PC-3 (cell line): ENCODE measurements at regions not wholly inside any gene's neighbourhood (a gene's known extent, or its start where the extent isn't known, plus 50 kb on each side); places are given as distances from the start of the nearest gene placed in this dataset.

Experiments used
- ATAC-seq: fragments of 200-7000 bp; cut with Tn5 transposase; 2 replicates; pipeline ENCODE4 v1.9.1; 2020; ENCODE audit warnings: mild to moderate bottlenecking, moderate library complexity
- BruUV-seq: library from RNA; stranded (reverse); fragments of 400-500 nt; replicated peaks from 2 replicates; lab custom pipeline; 2021; lab: Mats Ljungman, UMichigan
- CTCF ChIA-PET: fragments of 300-600 bp; sonication (Branson Sonifier 250); formaldehyde crosslinking; loops from one replicate; lab custom pipeline; 2022; ENCODE audit warnings: antibody characterized with exemption; lab: Charles Lee
- POLR2A ChIA-PET: fragments of 300-600 bp; sonication (Branson Sonifier 250); formaldehyde crosslinking; loops from one replicate; lab custom pipeline; 2022; ENCODE audit warnings: antibody characterized with exemption; ENCODE audit not compliant: unreplicated experiment; lab: Charles Lee
- DNase-seq: peaks from one replicate; pipeline ENCODE4 v3.0.0-alpha.2; 2015
- H2AFZ ChIP-seq: fragments of 300-600 bp; sonication (generic); 2 replicates; pipeline ENCODE4 v1.6.0; 2016; ENCODE audit warnings: antibody characterized with exemption, low read length
- H3F3A ChIP-seq: fragments of 300-600 bp; sonication (generic); one replicate; pipeline ENCODE4 v1.6.0; 2017; ENCODE audit warnings: antibody characterized with exemption, low read length, control low read depth, mild to moderate bottlenecking; ENCODE audit not compliant: unreplicated experiment
- H3K27ac ChIP-seq: fragments of 300-600 bp; sonication (generic); 2 replicates; pipeline ENCODE4 v1.5.1; 2016; ENCODE audit warnings: mild to moderate bottlenecking, low read length
- H3K27me3 ChIP-seq: fragments of 300-600 bp; sonication (generic); 2 replicates; pipeline ENCODE4 v1.6.1; 2016; ENCODE audit warnings: low read length, mixed read lengths
- H3K36me3 ChIP-seq: fragments of 300-600 bp; sonication (generic); 2 replicates; pipeline ENCODE4 v1.6.1; 2016; ENCODE audit warnings: low read depth, mixed run types, low read length, mixed read lengths
- H3K4me1 ChIP-seq: fragments of 300-600 bp; sonication (generic); 2 replicates; pipeline ENCODE4 v1.5.1; 2016; ENCODE audit warnings: low read length; ENCODE audit not compliant: insufficient read depth
- H3K4me2 ChIP-seq: fragments of 300-600 bp; sonication (generic); 2 replicates; pipeline ENCODE4 v1.6.0; 2016; ENCODE audit warnings: low read length
- H3K4me3 ChIP-seq: fragments of 300-600 bp; sonication (generic); 2 replicates; pipeline ENCODE4 v1.5.1; 2016; ENCODE audit warnings: mild to moderate bottlenecking, low read length, mixed read lengths
- H3K79me2 ChIP-seq: fragments of 300-600 bp; sonication (generic); 2 replicates; pipeline ENCODE4 v1.6.1; 2017; ENCODE audit warnings: low read length, mixed read lengths
- H3K9ac ChIP-seq: fragments of 300-600 bp; sonication (generic); 2 replicates; pipeline ENCODE4 v1.6.0; 2016; ENCODE audit warnings: mild to moderate bottlenecking, low read length
- H3K9me2 ChIP-seq: fragments of 300-600 bp; sonication (generic); replicated peaks from 2 replicates; pipeline ENCODE4 v1.6.1; 2016; ENCODE audit warnings: mixed run types, low read length, mixed read lengths
- H3K9me3 ChIP-seq: fragments of 300-600 bp; sonication (generic); 2 replicates; pipeline ENCODE4 v1.6.1; 2016; ENCODE audit warnings: low read length, mixed read lengths
- H4K20me1 ChIP-seq: fragments of 300-600 bp; sonication (generic); 2 replicates; pipeline ENCODE4 v1.6.1; 2016; ENCODE audit warnings: low read length, mixed read lengths
- CTCF ChIP-seq: fragments of 300-600 bp; sonication (generic); conservative IDR thresholded peaks from 2 replicates; pipeline ENCODE4 v1.5.1; 2017; ENCODE audit warnings: antibody characterized with exemption, low read depth, mild to moderate bottlenecking, low read length
- EZH2 ChIP-seq: fragments of 300-600 bp; sonication (generic); IDR thresholded peaks from one replicate; pipeline ENCODE4 v1.6.1; 2017; ENCODE audit warnings: antibody characterized with exemption, mild to moderate bottlenecking, low read length; ENCODE audit not compliant: unreplicated experiment
- EZH2phosphoT487 ChIP-seq: fragments of 300-600 bp; sonication (generic); IDR thresholded peaks from 2 replicates; pipeline ENCODE4 v1.6.1; 2018; ENCODE audit warnings: mild to moderate bottlenecking, antibody characterized with exemption, low read length, borderline replicate concordance
- intact Hi-C: fragments of 100-400 bp; cut with micrococcal nuclease; formaldehyde crosslinking; loops from 2 replicates; pipeline ENCODE4 v1.9.0; 2023

DNA sequence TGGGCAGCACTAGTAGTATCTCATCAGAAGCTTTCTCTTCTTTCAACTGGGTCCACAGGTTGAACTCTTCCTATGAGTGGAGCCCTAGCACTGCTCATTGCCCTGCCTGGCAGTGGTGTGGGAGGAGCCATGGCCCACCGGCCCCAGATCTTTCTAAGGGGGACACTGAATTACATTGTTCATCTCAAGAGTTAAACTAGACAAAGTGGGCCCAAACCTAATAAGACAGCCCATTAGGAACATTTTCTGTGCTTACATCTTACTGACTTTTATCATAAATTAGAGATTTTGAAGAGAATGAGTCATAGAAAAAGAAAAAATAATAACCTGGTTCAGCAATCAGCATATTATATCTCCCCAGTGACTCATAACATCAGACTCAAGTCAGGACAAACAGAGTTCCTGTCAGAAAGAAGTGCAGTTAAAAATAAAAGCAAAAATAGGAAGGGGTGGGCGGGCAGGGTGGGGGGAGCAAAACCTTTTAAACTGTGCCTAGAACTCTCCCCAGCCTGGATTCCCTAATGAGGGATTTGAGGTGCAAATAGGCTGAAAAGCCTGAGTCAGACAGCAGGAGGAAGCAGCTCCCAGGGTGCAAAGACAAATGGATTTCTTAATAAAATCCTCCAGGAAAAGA lies 161.6 kb upstream of the TRIB2 start:
- peak overlapping the region; percentile 25; the same call in 1 of the 2 replicates for H3K4me3 ChIP-seq
- BruUV-seq, result no TSS peak
- intact Hi-C loops, result loop anchor here (2.0 to 5.0 kb wide), 2 partner anchors 147 to 162 kb away; partner anchors contain the start of gene TRIB2
- H3K9me2 ChIP-seq, result no peaks in the 10 kb centered on the region
- H4K20me1 ChIP-seq, result no peaks in the 10 kb centered on the region
- peak overlapping the region; percentile 82 for H3K27ac ChIP-seq
- peak; percentile 66 for DNase-seq
- TF ChIP-seq CTCF, result 0 out of 2 replicates have a peak, but pooled peaks have one; percentile 22
- no peak for TF ChIP-seq EZH2
- H3K4me2 ChIP-seq, result peak overlapping the region; percentile 70
- H2AFZ ChIP-seq, result no peak overlapping the region
- H3K79me2 ChIP-seq, result no peaks in the 10 kb centered on the region
- peak overlapping the region; percentile 28; the same call in 1 of the 2 replicates for H3K9ac ChIP-seq
- CTCF ChIA-PET, result interaction anchor here (0.6 to 1.0 kb wide), 2 partner anchors 161 to 162 kb away, joined by 4 read pairs; partner anchors contain the start of gene TRIB2
- H3K9me3 ChIP-seq, result no peaks in the 10 kb centered on the region
- peaks cover 10% of the 10 kb centered on the region for H3F3A ChIP-seq
- ATAC-seq, result peak; percentile 57
- no peaks in the 10 kb centered on the region for H3K27me3 ChIP-seq
- H3K4me1 ChIP-seq, result peaks cover 32% of the 10 kb centered on the region
- POLR2A ChIA-PET, result interaction anchor here (0.6 kb wide), 1 partner anchor 28 kb away, joined by 8 read pairs; no protein-coding TSS in a partner anchor
- H3K36me3 ChIP-seq, result no peaks in the 10 kb centered on the region

- intact Hi-C loops, result loop anchor here (5.0 kb wide), 1 partner anchor 146 kb away; no protein-coding TSS in a partner anchor
- peak overlapping the region; percentile 82 for H3K27ac ChIP-seq
- peak; percentile 87 for ATAC-seq
- no peaks in the 10 kb centered on the region for H3K27me3 ChIP-seq
- H3K9me2 ChIP-seq, result no peaks in the 10 kb centered on the region
- ChIA-PET POLR2A (interaction anchor here (0.5 to 0.6 kb wide), 4 partner anchors 24 to 450 kb away, joined by 3 to 4 read pairs (median 3); no protein-coding TSS in a partner anchor), CTCF (interaction anchor here (0.6 to 1.2 kb wide), 3 partner anchors 160 to 449 kb away, joined by 3 to 5 read pairs (median 3); partner anchors contain the start of gene TRIB2)
- DNase-seq, result peak; percentile 79
- no peak overlapping the region for H3K4me3 ChIP-seq
- H3K36me3 ChIP-seq, result no peaks in the 10 kb centered on the region
- no peaks in the 10 kb centered on the region for H4K20me1 ChIP-seq
- no TSS peak for BruUV-seq
- H2AFZ ChIP-seq, result peak overlapping the region; percentile 49; the same call in 1 of the 2 replicates
- peaks cover 32% of the 10 kb centered on the region for H3K4me1 ChIP-seq
- TF ChIP-seq EZH2phosphoT487, result no peak
- no peak for TF ChIP-seq EZH2
- no peak for TF ChIP-seq CTCF
- H3K79me2 ChIP-seq, result no peaks in the 10 kb centered on the region
- peak overlapping the region; percentile 70 for H3K4me2 ChIP-seq
- no peaks in the 10 kb centered on the region for H3K9me3 ChIP-seq
- peaks cover 10% of the 10 kb centered on the region for H3F3A ChIP-seq
- H3K9ac ChIP-seq, result no peak overlapping the region; the same call in 1 of the 2 replicates
Measured at GRCh38 chr2:12556762-12557161, 160.0 kb upstream of the TRIB2 start.

DNA sequence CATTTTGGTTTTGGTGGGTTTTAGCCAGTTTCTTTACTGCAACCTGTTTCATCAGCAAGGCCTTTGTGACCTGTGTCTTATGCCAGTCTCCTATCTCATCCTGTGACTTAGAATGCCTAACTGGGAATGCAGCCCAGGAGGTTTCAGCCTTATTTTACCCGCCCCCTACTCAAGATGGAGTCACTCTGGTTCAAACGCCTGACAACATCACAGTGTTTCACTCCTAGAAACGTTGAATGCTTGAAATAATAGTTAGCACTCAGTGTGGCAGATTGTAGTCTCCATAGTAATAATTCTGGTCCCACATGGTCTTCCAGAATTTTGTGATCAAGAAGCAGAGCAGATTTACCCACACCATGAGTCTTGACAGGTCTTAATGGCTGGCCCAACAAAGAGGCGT lies 159.0 kb upstream of the TRIB2 start:
- intact Hi-C loops, result loop anchor here (5.0 kb wide), 1 partner anchor 145 kb away; no protein-coding TSS in a partner anchor
- CTCF ChIA-PET, result interaction anchor here (1.2 kb wide), 1 partner anchor 160 kb away, joined by 5 read pairs; no protein-coding TSS in a partner anchor
- no peak for ATAC-seq

More for the DNA sequence above, 159.0 kb upstream of the TRIB2 start:
- Histone ChIP-seq H3K4me1 (peaks cover 32% of the 10 kb centered on the region), H3K9ac (no peak overlapping the region), H3K9me2 (no peaks in the 10 kb centered on the region), H4K20me1 (no peaks in the 10 kb centered on the region), H3K9me3 (no peaks in the 10 kb centered on the region), H3F3A (peaks cover 10% of the 10 kb centered on the region), H3K36me3 (no peaks in the 10 kb centered on the region), H2AFZ (no peak overlapping the region), H3K4me3 (no peak overlapping the region), H3K27ac (no peak overlapping the region), H3K4me2 (no peak overlapping the region), H3K79me2 (no peaks in the 10 kb centered on the region), H3K27me3 (no peaks in the 10 kb centered on the region)
- DNase-seq, result no peak
- BruUV-seq, result no TSS peak
- no peak for TF ChIP-seq EZH2phosphoT487
- no peak for TF ChIP-seq CTCF
- no peak for TF ChIP-seq EZH2
- POLR2A ChIA-PET, result no interaction called here
